GM12878 (cell line): ENCODE measurements at regions not wholly inside any gene's neighbourhood (a gene's known extent, or its start where the extent isn't known, plus 50 kb on each side); places are given as distances from the start of the nearest gene placed in this dataset.

Experiments
- ATAC-seq: fragments of 200-7000 bp; cut with Tn5 transposase; 3 replicates; pipeline ENCODE4 v1.9.1; 2020; ENCODE audit warnings: mild to moderate bottlenecking, moderate library complexity
- BruUV-seq: library from RNA; stranded (reverse); fragments of 400-500 nt; replicated peaks from 2 replicates; lab custom pipeline; 2021; lab: Mats Ljungman, UMichigan
- CTCF ChIA-PET: fragments of 300-600 bp; sonication (Branson Sonifier 250); formaldehyde crosslinking; extraction: SDS; loops from one replicate; lab custom pipeline; 2021; ENCODE audit warnings: inconsistent platforms; lab: Yijun Ruan, JAX
- POLR2A ChIA-PET: fragments of 350-600 bp; formaldehyde crosslinking; extraction: SDS; loops from one replicate; lab custom pipeline; 2021; ENCODE audit warnings: inconsistent platforms; lab: Charles Lee
- RAD21 ChIA-PET: fragments of 300-600 bp; sonication (Branson Sonifier 250); formaldehyde crosslinking; loops from one replicate; lab custom pipeline; 2023; ENCODE audit warnings: antibody characterized with exemption; ENCODE audit not compliant: unreplicated experiment; lab: Charles Lee
- SMC1A ChIA-PET: fragments of 300-600 bp; sonication (Branson Sonifier 250); formaldehyde crosslinking; loops from one replicate; lab custom pipeline; 2023; ENCODE audit not compliant: unreplicated experiment, uncharacterized antibody; lab: Charles Lee
- DNase-seq: peaks from one replicate; pipeline ENCODE4 v3.0.0-alpha.2; 2011; ENCODE audit warnings: low read depth, low spot score
- FAIRE-seq: peaks from 3 replicates; lab custom pipeline; 2011; peaks lifted over from hg19 to GRCh38; lab: Jason Lieb, UNC
- H2AFZ ChIP-seq: 2 replicates; pipeline ENCODE4 v1.6.0; 2011; ENCODE audit warnings: low read depth, low read length, control low read depth; ENCODE audit not compliant: control insufficient read depth
- H3K27ac ChIP-seq: 2 replicates; pipeline ENCODE4 v1.5.1; 2011; ENCODE audit warnings: control low read depth; ENCODE audit not compliant: control insufficient read depth, insufficient read depth
- H3K27me3 ChIP-seq, 2 experiments: replicated peaks in 1 of 2; 2 replicates each; pipeline versions ENCODE4 v1.6.0 to v1.6.1; 2011; ENCODE audit warnings: low read length in 1 of 2; ENCODE audit not compliant: control insufficient read depth in 2 of 2, insufficient read depth in 2 of 2
- H3K36me3 ChIP-seq, 2 experiments: 2 replicates each; pipeline ENCODE4 v1.5.1; 2011; ENCODE audit warnings: low read length in 1 of 2; ENCODE audit not compliant: control insufficient read depth in 2 of 2, insufficient read depth in 2 of 2
- H3K4me1 ChIP-seq: 2 replicates; pipeline ENCODE4 v1.6.1; 2011; ENCODE audit warnings: mild to moderate bottlenecking, low read length, moderate library complexity, mixed read lengths; ENCODE audit not compliant: control insufficient read depth, insufficient read depth
- H3K4me2 ChIP-seq: 2 replicates; pipeline ENCODE4 v1.6.0; 2011; ENCODE audit warnings: control low read depth; ENCODE audit not compliant: control insufficient read depth, insufficient read depth
- H3K4me3 ChIP-seq: fragments of 200-600 bp; sonication (generic); 2 replicates; pipeline ENCODE4 v1.5.1; 2016
- H3K79me2 ChIP-seq: 2 replicates; pipeline ENCODE4 v1.6.0; 2011; ENCODE audit warnings: low read length; ENCODE audit not compliant: control insufficient read depth, insufficient read depth
- H3K9ac ChIP-seq: 2 replicates; pipeline ENCODE4 v1.8.0; 2011; ENCODE audit warnings: low read length, control low read depth, mixed read lengths; ENCODE audit not compliant: control insufficient read depth, insufficient read depth
- H3K9me3 ChIP-seq: replicated peaks from 3 replicates; pipeline ENCODE4 v1.5.1; 2011; ENCODE audit warnings: mild to moderate bottlenecking, low read length; ENCODE audit not compliant: control insufficient read depth, insufficient read depth
- H4K20me1 ChIP-seq: 2 replicates; pipeline ENCODE4 v1.6.0; 2011; ENCODE audit not compliant: control insufficient read depth, insufficient read depth
- BMI1 ChIP-seq: fragments of 450-650 bp; IDR thresholded peaks from 2 replicates; pipeline ENCODE4 v1.6.1; 2016; ENCODE audit warnings: mild to moderate bottlenecking, moderate library complexity, borderline replicate concordance
- CBX3 ChIP-seq: fragments of 200-600 bp; sonication (generic); IDR thresholded peaks from 2 replicates; pipeline ENCODE4 v1.6.1; 2016; ENCODE audit warnings: low read depth, borderline replicate concordance
- EGR1 ChIP-seq, 2 experiments: IDR thresholded peaks; 1 replicate in 1 of 2; 2 replicates in 1 of 2; pipeline ENCODE4 v1.6.1; 2011 to 2012; ENCODE audit warnings: low read depth in 2 of 2, low read length in 2 of 2, borderline replicate concordance in 1 of 2, mild to moderate bottlenecking in 1 of 2, moderate library complexity in 1 of 2
- ELK1 ChIP-seq: IDR thresholded peaks from 2 replicates; pipeline ENCODE4 v1.6.1; 2012; ENCODE audit warnings: low read depth, low read length, improper control_type of control experiment
- JUNB ChIP-seq: IDR thresholded peaks from 2 replicates; pipeline ENCODE4 v1.6.1; 2016; ENCODE audit warnings: antibody characterized with exemption, mild to moderate bottlenecking
- JUND ChIP-seq: IDR thresholded peaks from 2 replicates; pipeline ENCODE4 v1.6.1; 2012; ENCODE audit warnings: low read depth, mild to moderate bottlenecking, low read length, improper control_type of control experiment, moderate library complexity
- KLF5 ChIP-seq: fragments of 450-650 bp; IDR thresholded peaks from 2 replicates; pipeline ENCODE4 v1.6.1; 2014; ENCODE audit warnings: mild to moderate bottlenecking; ENCODE audit not compliant: partially characterized antibody
- MYB ChIP-seq: fragments of 150-350 bp; IDR thresholded peaks from 2 replicates; pipeline ENCODE4 v1.6.1; 2014; ENCODE audit warnings: mild to moderate bottlenecking, low read depth, low read length, borderline replicate concordance
- NBN ChIP-seq: fragments of 450-650 bp; IDR thresholded peaks from 2 replicates; pipeline ENCODE4 v1.6.1; 2016
- SMAD1 ChIP-seq: fragments of 450-650 bp; IDR thresholded peaks from 2 replicates; pipeline ENCODE4 v1.6.1; 2018; ENCODE audit warnings: mild to moderate bottlenecking, low read depth; ENCODE audit not compliant: partially characterized antibody
- SREBF2 ChIP-seq: IDR thresholded peaks from 2 replicates; pipeline ENCODE4 v1.6.1; 2012; ENCODE audit warnings: mild to moderate bottlenecking, low read length
- ZNF274 ChIP-seq: IDR thresholded peaks from one replicate; pipeline ENCODE4 v1.8.0; 2011; ENCODE audit not compliant: insufficient read length, insufficient read depth
- ZNF384 ChIP-seq: IDR thresholded peaks from 2 replicates; pipeline ENCODE4 v1.6.1; 2012; ENCODE audit warnings: low read depth, mild to moderate bottlenecking, low read length, improper control_type of control experiment, borderline replicate concordance
- WGBS: methylation state at CpG from one replicate; pipeline ENCODE4 v1.1.6; 2016; ENCODE audit warnings: low lambda C conversion rate; ENCODE audit not compliant: insufficient replicate concordance, insufficient coverage; ENCODE audit errors: missing lambda C conversion rate; 5-methylcytosine and 5-hydroxymethylcytosine counted together
- in situ Hi-C: fragments of 300-500 bp; cut with MboI; formaldehyde crosslinking; loops from 9 replicates; pipeline ENCODE4 v1.14.3; 2018; ENCODE audit warnings: mixed read lengths
- intact Hi-C: fragments of 100-400 bp; cut with micrococcal nuclease; formaldehyde crosslinking; loops from one replicate; pipeline ENCODE4 v1.14.2; 2022; ENCODE audit not compliant: unreplicated experiment
- TF ChIP-seq, protein P1 (sequence below): fragments of 450-650 bp; IDR thresholded peaks from 2 replicates; pipeline ENCODE4 v1.6.1; 2017; ENCODE audit warnings: low read depth, mild to moderate bottlenecking, moderate library complexity
- TF ChIP-seq, protein P2 (sequence below): fragments of 450-650 bp; IDR thresholded peaks from 2 replicates; pipeline ENCODE4 v1.6.1; 2017; ENCODE audit warnings: borderline replicate concordance

GRCh38 chr14:104292084-104292970, 153.9 kb downstream of the KIF26A start:
- no peak overlapping the region for H3K4me2 ChIP-seq
- ChIA-PET SMC1A (no interaction called here), CTCF (no interaction called here), RAD21 (no interaction called here), POLR2A (no interaction called here)
- H3K36me3 ChIP-seq, result no peaks in the 10 kb centered on the region
- no peak overlapping the region for H2AFZ ChIP-seq
- no peak for ATAC-seq
- H3K4me3 ChIP-seq, result no peak overlapping the region
- H3K27ac ChIP-seq, result no peak overlapping the region
- H4K20me1 ChIP-seq, result no peaks in the 10 kb centered on the region
- H3K9ac ChIP-seq, result no peak overlapping the region
- 41% methylated on average over 18 of the region's 28 CpGs for WGBS
- in situ Hi-C loops (no loop called here), intact Hi-C loops (no loop called here)
- no peak for TF ChIP-seq ELK1
- TF ChIP-seq, protein P1, sequence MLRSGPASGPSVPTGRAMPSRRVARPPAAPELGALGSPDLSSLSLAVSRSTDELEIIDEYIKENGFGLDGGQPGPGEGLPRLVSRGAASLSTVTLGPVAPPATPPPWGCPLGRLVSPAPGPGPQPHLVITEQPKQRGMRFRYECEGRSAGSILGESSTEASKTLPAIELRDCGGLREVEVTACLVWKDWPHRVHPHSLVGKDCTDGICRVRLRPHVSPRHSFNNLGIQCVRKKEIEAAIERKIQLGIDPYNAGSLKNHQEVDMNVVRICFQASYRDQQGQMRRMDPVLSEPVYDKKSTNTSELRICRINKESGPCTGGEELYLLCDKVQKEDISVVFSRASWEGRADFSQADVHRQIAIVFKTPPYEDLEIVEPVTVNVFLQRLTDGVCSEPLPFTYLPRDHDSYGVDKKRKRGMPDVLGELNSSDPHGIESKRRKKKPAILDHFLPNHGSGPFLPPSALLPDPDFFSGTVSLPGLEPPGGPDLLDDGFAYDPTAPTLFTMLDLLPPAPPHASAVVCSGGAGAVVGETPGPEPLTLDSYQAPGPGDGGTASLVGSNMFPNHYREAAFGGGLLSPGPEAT, result no peak
- TF ChIP-seq BMI1, result no peak
- TF ChIP-seq SMAD1, result no peak
- TF ChIP-seq ZNF384, result no peak
- no peak for TF ChIP-seq MYB
- TF ChIP-seq, protein P2, sequence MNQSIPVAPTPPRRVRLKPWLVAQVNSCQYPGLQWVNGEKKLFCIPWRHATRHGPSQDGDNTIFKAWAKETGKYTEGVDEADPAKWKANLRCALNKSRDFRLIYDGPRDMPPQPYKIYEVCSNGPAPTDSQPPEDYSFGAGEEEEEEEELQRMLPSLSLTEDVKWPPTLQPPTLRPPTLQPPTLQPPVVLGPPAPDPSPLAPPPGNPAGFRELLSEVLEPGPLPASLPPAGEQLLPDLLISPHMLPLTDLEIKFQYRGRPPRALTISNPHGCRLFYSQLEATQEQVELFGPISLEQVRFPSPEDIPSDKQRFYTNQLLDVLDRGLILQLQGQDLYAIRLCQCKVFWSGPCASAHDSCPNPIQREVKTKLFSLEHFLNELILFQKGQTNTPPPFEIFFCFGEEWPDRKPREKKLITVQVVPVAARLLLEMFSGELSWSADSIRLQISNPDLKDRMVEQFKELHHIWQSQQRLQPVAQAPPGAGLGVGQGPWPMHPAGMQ, result no peak
- no peak for TF ChIP-seq ZNF274
- TF ChIP-seq CBX3, result no peak
- TF ChIP-seq EGR1 (IDR thresholded peaks at IDR 0.05; ENCODE audit: borderline replicate concordance in 1 of 2, low read depth in 2 of 2, low read length in 2 of 2), result no peak
- no peak for TF ChIP-seq NBN
- no peak for TF ChIP-seq KLF5
- no peak for TF ChIP-seq JUNB
- no peak for TF ChIP-seq JUND
- no peak for TF ChIP-seq SREBF2
- BruUV-seq, result no TSS peak
- H3K27me3 ChIP-seq, result no peaks in the 10 kb centered on the region
- no peaks in the 10 kb centered on the region for H3K4me1 ChIP-seq
- no peak for FAIRE-seq
- DNase-seq, result no peak
- H3K79me2 ChIP-seq, result no peaks in the 10 kb centered on the region
- no peaks in the 10 kb centered on the region for H3K9me3 ChIP-seq
